HG02970 (cell line): ENCODE measurements at regions not wholly inside any gene's neighbourhood (a gene's known extent, or its start where the extent isn't known, plus 50 kb on each side); places are given as distances from the start of the nearest gene placed in this dataset.

ENCODE experiments used
- ATAC-seq: cut with Tn5 transposase; IDR thresholded peaks from one replicate; pipeline ENCODE4 v1.9.1; 2021; ENCODE audit warnings: mild to moderate bottlenecking, moderate library complexity, moderate number of reproducible peaks; ENCODE audit not compliant: unreplicated experiment, low FRiP score

DNA sequence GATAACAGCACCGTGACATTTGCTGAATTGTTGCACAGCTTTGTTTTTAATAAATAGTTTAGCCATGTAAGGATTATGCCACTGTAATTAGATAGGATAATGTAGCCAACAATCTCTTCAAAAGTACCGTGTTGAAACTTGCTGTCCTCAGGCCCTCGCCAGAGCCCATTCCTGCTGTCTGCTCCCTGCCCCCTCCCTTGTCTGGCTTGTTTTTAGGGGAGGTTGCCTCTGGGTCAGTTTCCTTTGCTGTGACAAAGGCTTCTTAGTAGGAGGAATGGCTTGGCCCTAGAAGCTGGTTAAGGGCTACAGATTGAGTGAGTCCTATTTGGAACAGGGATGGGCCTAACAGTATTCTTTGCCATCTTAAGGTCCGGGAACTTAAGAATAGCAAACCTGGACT, 107.9 kb downstream of the LMO4 start:
- no peak for ATAC-seq

DNA sequence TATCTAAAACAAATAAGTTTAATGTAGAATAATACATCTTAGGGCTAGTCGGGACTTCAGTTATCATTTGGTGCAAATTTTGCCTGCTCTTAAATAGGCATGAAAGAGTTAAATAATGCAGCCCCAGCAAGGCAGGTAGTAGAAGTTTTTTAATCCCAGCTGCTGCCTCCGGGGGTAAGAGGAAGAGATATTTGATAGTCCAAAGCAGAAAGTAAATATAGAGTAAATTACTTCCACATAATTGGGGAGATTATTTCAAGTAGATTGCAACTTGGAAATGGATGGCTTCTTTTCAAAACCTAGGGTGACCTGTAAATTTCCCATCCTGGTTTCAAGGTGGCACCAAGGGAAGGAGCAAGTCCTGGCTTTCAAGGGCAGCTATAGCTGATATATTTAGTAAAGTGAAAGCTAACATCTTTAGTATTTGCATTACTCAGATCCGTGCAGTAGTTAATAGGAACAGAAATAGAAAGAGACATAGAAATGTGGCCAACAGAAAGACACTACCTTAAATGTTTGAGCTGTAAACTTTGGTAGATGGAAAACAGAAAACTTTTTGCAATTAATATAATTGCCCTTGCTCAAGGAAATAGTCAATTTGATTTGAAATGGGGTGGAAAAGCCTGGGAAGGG, 109.1 kb downstream of the LMO4 start:
- no peak for ATAC-seq

DNA sequence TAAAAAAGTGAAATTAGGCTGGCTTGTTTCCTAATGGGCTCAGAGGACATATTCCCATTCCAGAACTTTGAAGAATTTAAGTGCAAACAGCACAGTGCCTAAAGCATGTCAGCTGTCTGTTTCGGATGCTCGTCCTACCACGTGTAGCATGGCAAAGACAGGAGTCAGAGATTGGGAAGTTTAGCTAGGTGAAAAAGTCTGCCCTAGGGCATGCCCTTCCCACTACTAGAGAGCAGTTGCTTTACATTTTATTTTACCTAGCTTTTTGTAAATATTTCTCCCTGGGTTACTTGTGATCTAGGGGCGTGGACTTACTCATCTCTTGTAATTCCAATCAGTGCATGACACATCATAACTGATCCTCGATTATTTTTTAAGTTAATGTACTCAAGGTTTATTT, 111.1 kb downstream of the LMO4 start:
- no peak for ATAC-seq

DNA sequence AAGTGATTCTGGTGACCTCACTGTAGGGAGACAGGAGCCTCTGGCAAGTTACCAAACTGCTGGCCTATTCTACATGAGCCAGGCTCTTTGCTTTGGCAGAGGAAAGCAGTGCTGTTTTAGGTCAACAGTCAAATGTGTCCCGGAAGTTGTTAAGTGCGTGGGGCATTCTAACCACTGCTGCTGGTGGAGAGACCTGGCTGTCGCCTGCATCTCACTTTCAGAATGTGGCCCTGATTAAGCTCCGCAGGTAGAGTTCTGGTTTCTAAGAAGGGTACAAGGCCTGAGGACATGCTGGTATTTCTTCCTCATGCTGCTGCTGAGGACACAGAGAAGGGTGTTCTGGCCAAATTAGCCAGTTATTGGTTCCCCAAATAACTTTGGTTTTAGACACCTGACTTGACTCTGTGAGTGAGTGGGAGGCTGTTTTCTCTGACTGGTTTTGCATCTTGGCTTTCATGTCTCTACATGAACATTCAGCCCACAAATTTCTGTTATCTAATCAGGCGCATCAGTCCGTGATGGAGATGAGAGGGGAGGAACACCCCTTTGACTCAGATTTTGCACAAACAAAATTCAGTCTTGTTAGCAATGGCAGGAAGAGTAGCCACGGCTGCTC, 120.8 kb downstream of the LMO4 start:
- peak; percentile 91 for ATAC-seq

DNA sequence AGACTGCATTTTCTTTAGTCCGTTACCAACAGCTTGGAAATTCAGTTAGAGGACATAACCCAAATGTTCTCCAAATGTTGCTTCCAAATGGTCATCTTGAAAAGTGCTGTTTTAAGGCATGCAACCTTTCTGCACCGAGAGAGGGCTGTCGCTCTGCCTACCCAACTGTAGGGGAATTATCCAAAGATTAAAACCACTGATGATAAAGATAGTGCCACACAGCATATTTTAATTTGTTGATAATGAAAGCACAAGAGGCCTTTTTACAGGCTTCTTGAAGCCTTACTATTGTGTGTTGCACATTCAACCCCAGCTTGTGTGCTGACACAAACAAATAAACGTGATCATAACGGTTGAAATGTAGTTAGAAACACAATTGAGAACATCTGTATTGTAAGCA, 121.5 kb downstream of the LMO4 start:
- no peak for ATAC-seq

DNA sequence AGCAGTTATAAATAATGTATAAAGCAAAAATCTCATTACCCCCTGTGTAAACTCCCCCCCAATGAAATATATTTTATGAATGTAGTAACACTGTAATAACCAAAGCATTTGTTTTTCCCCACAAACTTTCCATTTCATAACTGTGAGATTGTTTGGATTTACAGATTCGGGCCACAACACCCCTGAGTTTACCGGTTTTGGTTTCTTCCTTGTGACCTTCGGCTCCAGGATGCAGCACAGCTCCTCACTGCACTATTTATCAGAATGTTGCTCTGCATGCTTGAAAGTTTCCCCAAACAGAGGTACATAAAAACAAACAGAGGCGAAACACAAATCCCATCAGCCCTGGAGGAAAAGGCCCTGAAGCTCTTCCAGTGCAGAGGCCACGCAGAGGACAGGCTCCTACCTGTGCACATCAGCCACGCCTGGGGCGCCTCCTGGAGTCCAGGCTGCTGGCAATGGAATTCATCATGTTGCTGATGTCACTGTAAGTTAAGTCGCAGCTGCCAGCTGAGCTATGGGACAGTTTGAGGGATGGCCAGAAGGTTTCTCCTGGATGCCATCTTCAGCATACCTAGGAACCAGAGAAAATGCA, 122.0 kb downstream of the LMO4 start:
- no peak for ATAC-seq

DNA sequence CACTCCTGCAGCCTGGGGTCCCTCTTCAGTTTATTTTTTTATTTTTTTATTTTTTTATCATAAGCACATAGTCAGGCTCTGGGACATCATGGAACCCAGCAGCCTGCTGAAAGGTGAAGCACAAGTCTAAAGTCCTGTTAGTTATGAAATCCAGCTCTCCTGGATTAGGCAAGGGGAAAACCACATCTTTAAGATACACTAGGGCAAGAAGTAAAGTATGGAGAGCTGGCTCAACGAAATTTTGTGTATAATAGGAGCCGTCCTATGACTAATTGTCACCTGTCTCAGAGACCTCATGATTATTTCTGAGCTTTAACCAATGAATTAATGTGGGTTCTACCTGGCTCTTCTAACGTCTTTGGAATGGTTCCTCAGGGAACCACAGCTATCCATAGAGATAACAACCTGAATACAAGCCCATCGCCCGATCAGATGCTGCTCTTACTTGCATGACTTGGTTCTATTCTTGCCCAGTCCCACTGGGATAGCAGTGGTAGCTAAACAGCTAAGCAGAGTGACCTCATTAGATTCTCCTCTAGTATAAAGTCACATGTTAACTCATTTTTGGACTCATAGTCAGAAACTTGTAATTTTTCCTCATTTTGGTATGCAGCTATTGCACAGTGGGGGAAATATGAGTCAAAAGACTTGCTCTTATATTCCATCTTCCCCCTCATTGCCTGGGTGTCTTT, 122.7 kb downstream of the LMO4 start:
- ATAC-seq = no peak

DNA sequence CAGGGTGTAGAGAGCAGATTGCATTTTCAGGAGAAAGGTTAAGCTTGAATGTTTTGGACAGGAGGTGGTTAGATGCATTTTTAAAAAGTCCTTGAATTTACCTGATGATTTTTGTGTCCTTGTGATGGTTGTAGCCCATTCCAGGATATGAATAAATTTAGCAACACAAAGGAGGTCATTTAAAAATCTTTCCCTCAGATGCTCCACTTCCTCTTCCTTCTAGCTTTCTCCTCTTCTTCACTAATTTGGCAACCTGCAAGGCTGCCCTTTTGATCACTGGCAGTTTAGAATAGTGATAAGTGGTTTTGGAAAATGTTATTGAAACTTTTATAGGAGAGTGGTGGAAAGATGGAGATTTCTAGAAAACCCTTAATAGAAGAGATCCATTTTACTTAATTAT, 124.0 kb downstream of the LMO4 start:
- no peak for ATAC-seq

DNA sequence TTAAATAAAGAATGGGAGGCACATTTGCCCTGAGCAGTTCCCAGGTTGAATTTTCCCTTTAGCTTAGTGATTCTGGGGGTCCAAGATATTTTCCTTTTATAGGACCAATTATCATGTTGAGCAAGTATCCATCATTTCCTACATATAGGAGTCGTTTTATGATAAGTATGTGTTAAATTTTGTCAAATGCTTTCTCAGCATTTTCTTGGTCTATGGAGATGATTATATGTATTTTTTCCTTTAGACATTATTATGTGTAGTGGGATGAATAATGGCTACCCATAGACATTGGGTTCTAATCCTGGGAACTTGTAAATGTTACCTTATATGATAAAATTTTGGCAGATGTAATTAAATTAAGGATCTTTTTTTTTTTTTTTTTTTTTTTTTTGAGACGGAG, 128.7 kb downstream of the LMO4 start:
- ATAC-seq = no peak

DNA sequence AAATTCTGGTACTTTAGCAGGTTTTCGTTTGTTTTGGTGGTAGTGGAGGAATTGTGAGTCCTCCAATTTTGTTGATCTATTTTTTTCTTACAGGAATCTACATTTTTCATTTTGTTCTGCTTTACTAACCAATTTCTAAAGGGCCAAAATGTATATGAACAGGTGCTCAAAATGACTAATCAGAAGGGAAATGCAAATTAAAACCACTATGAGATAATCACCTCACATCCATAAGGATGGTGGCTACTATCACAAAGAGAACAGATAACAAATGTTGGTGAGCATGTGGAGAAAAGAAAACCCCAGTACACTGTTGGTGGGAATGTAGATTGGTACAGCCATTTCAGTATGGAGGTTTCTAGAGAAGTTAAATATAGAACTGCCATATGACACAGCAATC, 134.2 kb downstream of the LMO4 start:
- no peak for ATAC-seq

DNA sequence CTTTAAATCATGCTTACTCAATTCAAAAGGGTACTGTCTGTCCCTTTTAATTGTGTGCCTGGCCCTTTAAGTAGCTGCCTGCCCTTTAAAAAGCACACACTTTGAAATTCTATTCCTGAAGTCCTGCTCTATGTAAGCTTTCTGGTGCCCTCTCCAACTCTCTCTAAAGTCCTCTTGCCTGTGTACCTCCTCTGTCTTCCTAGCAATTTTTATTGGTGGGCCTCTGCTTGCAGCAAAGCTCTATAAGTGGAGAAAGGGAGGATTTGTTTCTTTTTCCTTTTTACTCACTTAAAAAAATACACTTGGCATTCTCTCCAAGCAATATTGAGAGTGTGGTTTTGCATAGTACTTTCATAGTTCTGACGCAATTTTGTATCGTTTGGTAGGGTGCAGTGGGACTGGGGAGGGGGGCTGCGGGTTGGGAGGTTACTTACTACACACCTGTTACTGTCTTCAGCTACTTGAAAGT, 135.4 kb downstream of the LMO4 start:
- no peak for ATAC-seq

DNA sequence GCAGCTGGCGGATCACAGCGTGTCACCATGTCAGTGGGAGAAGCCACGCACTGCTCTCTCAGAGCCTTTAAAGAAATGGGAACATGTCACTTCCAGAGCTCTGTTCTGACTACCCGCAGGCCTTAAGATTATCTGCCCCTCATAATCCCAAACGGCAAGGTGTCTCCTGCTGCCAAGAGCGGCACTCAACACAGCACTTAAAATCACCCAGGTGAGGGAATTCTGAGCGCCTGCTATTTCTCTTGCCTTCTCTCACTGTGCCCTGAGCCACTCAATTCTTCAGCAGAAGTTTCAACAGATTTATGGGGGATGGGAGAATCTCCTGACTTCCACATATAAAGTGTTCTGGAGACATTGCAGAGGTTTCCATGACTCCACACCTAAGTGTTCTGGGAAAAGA, 137.9 kb downstream of the LMO4 start:
- ATAC-seq = no peak

DNA sequence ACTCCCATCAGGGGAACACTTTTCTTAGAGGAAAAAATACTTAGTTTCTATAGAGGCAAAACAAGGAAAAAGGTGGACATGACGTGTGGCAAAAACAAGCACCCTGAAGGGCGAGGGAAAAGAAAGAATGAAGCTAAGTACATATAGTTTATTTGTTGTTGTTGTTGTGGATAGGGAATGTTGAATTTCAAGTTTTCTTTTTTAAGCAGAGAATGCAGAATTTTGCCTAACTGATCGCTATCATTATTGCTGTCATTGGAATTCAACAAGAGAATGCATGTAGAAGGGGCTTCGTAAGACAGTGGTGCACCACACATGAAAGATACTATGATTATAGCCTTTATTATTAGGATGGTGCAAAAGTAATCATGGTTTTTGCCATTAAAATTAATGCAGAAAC, 144.0 kb downstream of the LMO4 start:
- ATAC-seq = no peak

DNA sequence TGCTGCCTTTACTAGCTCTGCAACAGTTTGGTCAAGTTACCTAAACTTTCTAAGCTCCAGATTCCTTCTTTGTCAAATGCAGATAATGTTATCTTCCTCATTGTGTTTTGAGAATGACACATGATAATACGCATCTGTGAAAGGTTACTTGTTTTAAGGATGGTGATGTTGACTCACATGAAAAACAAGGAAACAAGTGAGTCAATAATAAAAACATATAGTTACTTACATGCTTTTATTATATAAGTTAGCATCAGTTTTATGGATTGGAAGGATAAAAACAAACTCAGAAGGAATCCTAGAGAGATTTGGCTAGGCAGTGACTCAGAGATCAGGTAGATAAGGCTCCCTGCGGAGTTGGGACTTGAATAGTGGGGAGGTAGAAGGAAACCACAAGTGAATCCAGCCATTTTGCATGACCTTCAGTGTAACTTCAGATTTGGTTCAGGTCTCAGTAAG, 144.6 kb downstream of the LMO4 start:
- ATAC-seq = no peak

DNA sequence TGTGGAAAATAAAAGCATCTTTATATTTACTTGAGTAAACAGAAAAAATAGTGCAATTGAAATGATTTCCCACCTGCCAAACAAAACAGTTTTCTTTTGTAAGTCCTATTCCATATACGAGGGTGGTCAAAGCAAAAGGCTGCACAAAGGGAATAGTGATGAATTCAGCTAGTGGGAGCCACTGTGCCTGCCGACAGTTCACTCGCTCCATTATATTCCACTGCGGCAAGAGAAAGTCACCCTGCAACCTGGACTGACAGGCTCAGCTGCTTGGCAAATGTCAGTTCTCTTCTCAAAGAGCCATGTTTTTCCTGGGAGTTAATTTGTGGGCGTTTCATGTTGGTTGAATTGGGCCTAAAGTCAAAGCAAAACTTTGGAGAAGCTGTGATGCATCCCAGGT, 145.4 kb downstream of the LMO4 start:
- ATAC-seq = no peak

DNA sequence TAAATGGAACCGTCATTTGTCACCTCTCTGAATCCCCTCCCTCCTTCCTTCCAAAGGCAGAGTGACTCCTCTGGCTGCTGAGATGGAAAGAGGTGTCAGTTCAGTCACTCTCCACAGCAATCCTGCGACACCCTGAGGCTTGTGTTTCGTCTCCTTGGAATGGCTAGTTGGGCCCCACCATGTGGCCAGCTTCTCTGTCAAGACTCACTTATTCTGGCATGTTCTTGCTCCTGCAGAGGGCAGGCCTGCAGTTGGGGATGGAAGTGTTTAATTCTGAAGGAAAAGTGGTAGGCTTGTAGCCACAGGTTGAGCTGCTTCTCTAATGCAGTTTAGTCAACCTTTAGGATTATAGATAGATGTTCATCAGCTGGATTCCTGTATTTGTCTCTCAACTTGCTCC, 149.6 kb downstream of the LMO4 start:
- no peak for ATAC-seq

DNA sequence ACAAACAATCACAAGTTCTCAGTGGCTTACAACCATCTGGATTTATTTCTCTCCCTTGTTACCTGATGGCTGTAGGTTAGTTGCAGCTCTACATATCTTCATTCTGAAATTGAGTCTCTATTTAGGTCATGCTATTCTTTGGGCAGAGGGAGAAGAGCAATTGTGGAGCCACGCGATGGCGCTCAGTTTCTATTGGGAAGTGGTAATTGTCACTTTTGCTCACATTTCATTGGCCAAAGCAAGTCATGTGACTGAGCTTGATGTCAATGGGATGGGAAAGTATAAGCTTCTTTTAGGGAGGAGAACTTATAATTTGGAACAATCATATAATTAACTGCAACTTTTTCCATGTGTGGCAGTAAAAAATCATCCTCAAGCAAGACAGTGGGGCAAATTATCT, 166.5 kb downstream of the LMO4 start:
- no peak for ATAC-seq

DNA sequence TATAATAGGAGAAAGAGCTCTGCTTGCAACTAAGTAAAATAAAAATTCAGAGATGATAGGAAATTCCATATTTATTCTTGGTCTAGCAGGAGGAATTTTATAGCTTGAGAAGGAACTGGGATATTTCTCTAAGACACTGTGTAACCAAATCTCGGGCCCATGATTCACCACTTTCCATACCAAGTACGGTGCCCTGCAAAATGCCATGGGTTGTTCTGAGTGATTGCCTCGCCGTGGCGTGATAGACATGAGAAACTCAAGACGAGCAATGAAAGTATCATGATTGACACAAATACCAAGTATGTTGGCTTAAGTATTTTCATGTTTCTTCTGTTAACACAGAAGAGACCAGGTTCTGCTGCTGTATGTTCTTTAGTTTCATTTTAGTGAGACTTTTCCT, 167.2 kb downstream of the LMO4 start:
- ATAC-seq = no peak

DNA sequence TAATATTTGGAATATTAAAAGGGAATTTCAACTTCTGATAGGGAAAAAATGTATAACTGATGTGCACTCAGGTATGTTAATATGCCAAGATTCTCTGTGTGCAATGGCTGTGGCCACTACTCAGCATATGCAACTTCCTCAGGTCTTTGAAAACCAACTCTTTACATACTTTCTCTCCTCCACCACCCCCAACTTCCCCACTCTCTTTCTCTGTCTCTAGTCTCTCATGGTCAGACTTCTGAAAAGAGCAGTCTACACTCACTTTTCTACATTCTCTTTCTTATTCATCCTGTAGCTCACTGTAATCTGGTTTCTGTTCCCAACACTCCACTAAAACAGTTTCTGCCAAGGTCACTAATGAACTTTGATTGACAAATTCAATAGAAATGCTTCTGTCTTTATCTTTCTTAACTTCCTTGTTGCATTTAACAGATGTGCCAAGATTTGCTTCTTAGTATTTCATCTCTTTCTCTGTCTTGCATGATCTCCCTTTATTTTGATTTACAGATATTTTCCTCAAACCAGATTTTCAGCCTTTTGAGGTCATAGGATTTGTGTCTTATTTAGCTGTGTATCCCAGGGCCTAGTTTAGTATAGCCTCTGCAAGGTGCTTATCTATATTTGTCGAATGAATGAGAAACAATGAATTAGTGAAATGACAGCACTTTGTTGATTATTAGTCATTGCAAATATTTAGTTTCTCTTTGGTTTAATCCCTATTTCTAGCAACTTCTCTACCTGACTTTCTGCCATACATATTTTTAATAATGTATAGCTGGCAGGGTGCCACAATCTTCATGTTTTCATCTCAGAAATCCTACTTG, 168.9 kb downstream of the LMO4 start:
- ATAC-seq = no peak

DNA sequence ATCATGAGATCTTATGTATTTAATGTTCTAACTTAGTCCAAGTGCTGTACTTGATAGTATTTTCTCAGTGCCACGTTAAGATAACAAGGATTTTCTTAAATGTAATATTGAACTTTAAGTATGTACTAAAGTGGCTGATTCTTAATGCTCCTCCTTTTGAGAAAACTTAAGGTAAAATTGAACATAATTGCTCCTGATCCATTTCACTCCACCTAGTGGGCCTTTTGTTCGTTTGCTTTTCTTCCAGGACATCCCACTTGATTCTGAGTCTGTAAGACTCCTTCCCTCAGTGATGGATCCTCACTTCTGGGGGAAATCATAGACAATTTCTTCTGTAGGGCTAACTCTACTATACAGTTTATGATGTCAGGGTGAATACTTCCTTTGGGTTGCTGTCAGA, 173.1 kb downstream of the LMO4 start:
- no peak for ATAC-seq
